ENCODE measurements at regions not wholly inside any gene's neighbourhood (a gene's known extent, or its start where the extent isn't known, plus 50 kb on each side); places are given as distances from the start of the nearest gene placed in this dataset.

DNA sequence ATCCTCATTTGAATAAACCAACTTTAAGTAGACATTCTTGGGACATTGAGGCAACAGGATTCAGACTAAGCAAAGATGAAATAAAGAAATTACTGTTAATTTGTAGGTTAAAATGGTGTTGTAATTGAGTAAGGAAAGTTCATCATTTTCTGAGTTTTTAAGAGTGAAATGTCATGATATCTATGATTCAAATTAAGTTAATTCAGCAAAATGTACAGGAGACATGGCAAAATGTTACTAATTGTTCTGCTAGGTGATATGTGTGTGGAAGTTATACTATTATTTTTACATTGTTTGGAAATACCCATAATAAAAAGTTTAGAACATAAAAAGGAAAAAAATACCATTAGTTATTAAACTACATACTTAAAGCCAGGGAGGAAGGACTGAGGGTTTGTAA lies 55.0 kb upstream of the EGLN3 start:
- TF ChIP-seq, protein P1, sequence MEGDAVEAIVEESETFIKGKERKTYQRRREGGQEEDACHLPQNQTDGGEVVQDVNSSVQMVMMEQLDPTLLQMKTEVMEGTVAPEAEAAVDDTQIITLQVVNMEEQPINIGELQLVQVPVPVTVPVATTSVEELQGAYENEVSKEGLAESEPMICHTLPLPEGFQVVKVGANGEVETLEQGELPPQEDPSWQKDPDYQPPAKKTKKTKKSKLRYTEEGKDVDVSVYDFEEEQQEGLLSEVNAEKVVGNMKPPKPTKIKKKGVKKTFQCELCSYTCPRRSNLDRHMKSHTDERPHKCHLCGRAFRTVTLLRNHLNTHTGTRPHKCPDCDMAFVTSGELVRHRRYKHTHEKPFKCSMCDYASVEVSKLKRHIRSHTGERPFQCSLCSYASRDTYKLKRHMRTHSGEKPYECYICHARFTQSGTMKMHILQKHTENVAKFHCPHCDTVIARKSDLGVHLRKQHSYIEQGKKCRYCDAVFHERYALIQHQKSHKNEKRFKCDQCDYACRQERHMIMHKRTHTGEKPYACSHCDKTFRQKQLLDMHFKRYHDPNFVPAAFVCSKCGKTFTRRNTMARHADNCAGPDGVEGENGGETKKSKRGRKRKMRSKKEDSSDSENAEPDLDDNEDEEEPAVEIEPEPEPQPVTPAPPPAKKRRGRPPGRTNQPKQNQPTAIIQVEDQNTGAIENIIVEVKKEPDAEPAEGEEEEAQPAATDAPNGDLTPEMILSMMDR (IDR thresholded peaks at IDR 0.05): no peak
- TF ChIP-seq POLR2A (IDR thresholded peaks at IDR 0.05) (no peak), EP300 (IDR thresholded peaks at IDR 0.05) (no peak)
